ENCODE measurements at regions not wholly inside any gene's neighbourhood (a gene's known extent, or its start where the extent isn't known, plus 50 kb on each side); places are given as distances from the start of the nearest gene placed in this dataset.

- DNase-seq (ENCODE audit: low spot score) (peak; percentile 54), ATAC-seq (peak; percentile 22; the same call in 2 of the 3 replicates)
- no peaks in the 10 kb centered on the region for H3K4me1 ChIP-seq (ENCODE audit: insufficient read depth)
- H3K36me3 ChIP-seq (ENCODE audit: insufficient read depth): no peaks in the 10 kb centered on the region
- no peak overlapping the region for H2AFZ ChIP-seq
- no peak overlapping the region for H3K4me3 Mint-ChIP-seq
- H3F3A ChIP-seq (replicated peaks; ENCODE audit: low read depth): no peaks in the 10 kb centered on the region
- H3K79me2 ChIP-seq (replicated peaks; ENCODE audit: insufficient read depth): no peaks in the 10 kb centered on the region
- no peak overlapping the region for H3K27ac Mint-ChIP-seq
- H3K27ac ChIP-seq (ENCODE audit: low read depth): no peak overlapping the region
- no peaks in the 10 kb centered on the region; the same call in 1 of the 2 replicates for H4K20me1 ChIP-seq (replicated peaks; ENCODE audit: insufficient read depth)
- no peaks in the 10 kb centered on the region for H3K36me3 Mint-ChIP-seq (ENCODE audit: low read depth)
- no peak overlapping the region for H3K4me3 ChIP-seq
- H3K4me1 Mint-ChIP-seq: peaks cover 2% of the 10 kb centered on the region; the same call in 1 of the 3 replicates
- no peaks in the 10 kb centered on the region; the same call in 2 of the 3 replicates for H3K9me3 Mint-ChIP-seq
- no peak overlapping the region for H3K4me2 ChIP-seq
- TF ChIP-seq ZNF462 (CRISPR knock-in tag; IDR thresholded peaks at IDR 0.05) (no peak), POLR2AphosphoS5 (IDR thresholded peaks at IDR 0.05; ENCODE audit: low read depth) (no peak), CTCF (conservative IDR thresholded peaks at IDR 0.05; ENCODE audit: low read depth in 2 of 2) (peak; percentile 24 to 70), EZH2 (IDR thresholded peaks at IDR 0.05; ENCODE audit: low read depth, unreplicated experiment) (no peak), REST (IDR thresholded peaks at IDR 0.05; ENCODE audit: unreplicated experiment) (no peak)
- H3K27me3 ChIP-seq (ENCODE audit: insufficient read depth): no peaks in the 10 kb centered on the region
- no peaks in the 10 kb centered on the region for H3K9me2 ChIP-seq (ENCODE audit: insufficient read depth)
- peaks cover 6% of the 10 kb centered on the region for H3K27me3 Mint-ChIP-seq (ENCODE audit: insufficient read depth, low read depth, poor library complexity)
These were observed 72.0 kb upstream of the IQSEC1 start for GRCh38 chr3:13145131-13145825.
